Activated CD4-positive, alpha-beta T cell treated with anti-CD3 and anti-CD28 coated beads, Interleukin-2, Interleukin-6, amounts not matched to agents 100 ng/mL and 50 ng/mL, durations not matched to agents 16 hours and 8 hours (primary cell): ENCODE measurements at regions not wholly inside any gene's neighbourhood (a gene's known extent, or its start where the extent isn't known, plus 50 kb on each side); places are given as distances from the start of the nearest gene placed in this dataset.
A peak's percentile ranks its signal among the peaks of the same experiment; 100 is the strongest.

Experiments
- DNase-seq: peaks from one replicate; pipeline ENCODE4 v3.0.0-alpha.2; 2020

GRCh38 chr11:82365351-82365750 lies 368.3 kb downstream of the FAM181B start:
- DNase-seq = no peak

- DNase-seq = no peak
These were observed 377.3 kb downstream of the FAM181B start for GRCh38 chr11:82356316-82356715.

- no peak for DNase-seq
These were observed 378.3 kb downstream of the FAM181B start for GRCh38 chr11:82355313-82355823.

GRCh38 chr11:82326853-82327252 lies 406.8 kb downstream of the FAM181B start:
- no peak for DNase-seq

GRCh38 chr11:82321206-82321605 lies 412.5 kb downstream of the FAM181B start:
- no peak for DNase-seq

- peak; percentile 19 for DNase-seq
These were observed 418.6 kb downstream of the FAM181B start for GRCh38 chr11:82315093-82315492.

- no peak for DNase-seq
These were observed 424.7 kb downstream of the FAM181B start for GRCh38 chr11:82308979-82309378.

GRCh38 chr11:82305123-82305522 lies 428.5 kb downstream of the FAM181B start:
- no peak for DNase-seq

GRCh38 chr11:82303671-82304070 lies 430.0 kb downstream of the FAM181B start:
- no peak for DNase-seq

- DNase-seq = no peak
These were observed 445.2 kb downstream of the FAM181B start for GRCh38 chr11:82288471-82288870.

GRCh38 chr11:82270870-82271269 lies 462.8 kb downstream of the FAM181B start:
- DNase-seq = no peak

- no peak for DNase-seq
These were observed 465.0 kb downstream of the FAM181B start for GRCh38 chr11:82268627-82269026.

- no peak for DNase-seq
These were observed 466.5 kb downstream of the FAM181B start for GRCh38 chr11:82267186-82267585.

- no peak for DNase-seq
These were observed 472.3 kb downstream of the FAM181B start for GRCh38 chr11:82261367-82261766.

- no peak for DNase-seq
These were observed 483.6 kb downstream of the FAM181B start for GRCh38 chr11:82250047-82250446.

GRCh38 chr11:82246926-82247325 lies 486.7 kb downstream of the FAM181B start:
- no peak for DNase-seq

GRCh38 chr11:82239498-82239897 lies 494.2 kb downstream of the FAM181B start:
- DNase-seq = no peak

GRCh38 chr11:82234256-82234655 lies 499.4 kb downstream of the FAM181B start:
- DNase-seq = no peak

GRCh38 chr11:82233201-82233600 lies 500.5 kb downstream of the FAM181B start:
- peak; percentile 21 for DNase-seq

- peak; percentile 24 for DNase-seq
These were observed 504.3 kb downstream of the FAM181B start for GRCh38 chr11:82229341-82229740.

- DNase-seq = no peak
These were observed 507.7 kb downstream of the FAM181B start for GRCh38 chr11:82225930-82226329.

GRCh38 chr11:82225502-82225901 lies 508.2 kb downstream of the FAM181B start:
- DNase-seq = no peak

- DNase-seq = no peak
These were observed 516.6 kb downstream of the FAM181B start for GRCh38 chr11:82216927-82217570.

GRCh38 chr11:82210011-82210410 lies 523.7 kb downstream of the FAM181B start:
- no peak for DNase-seq

GRCh38 chr11:82195283-82195682 lies 538.4 kb downstream of the FAM181B start:
- no peak for DNase-seq
